AML-193 (cell line): ENCODE measurements at regions not wholly inside any gene's neighbourhood (a gene's known extent, or its start where the extent isn't known, plus 50 kb on each side); places are given as distances from the start of the nearest gene placed in this dataset.
A peak's percentile ranks its signal among the peaks of the same experiment; 100 is the strongest.
"Not testable (repeated sequence)": the region's sequence is repeated elsewhere in the genome, so short reads cannot be mapped to it uniquely, and the experiment has no call there.

Source experiments
- DNase-seq, 2 experiments: peaks; one replicate each; lab custom pipeline; 2025; lab: John Stamatoyannopoulos, UW

GRCh38 chr12:11978726-11979384 lies 91.9 kb upstream of the BCL2L14 start:
- DNase-seq, result no peak

- DNase-seq, result no peak
Observed at GRCh38 chr12:11980115-11980514, 90.6 kb upstream of the BCL2L14 start.

- no peak for DNase-seq
Observed at GRCh38 chr12:11981121-11981733, 89.5 kb upstream of the BCL2L14 start.

- DNase-seq, result no peak
Observed at GRCh38 chr12:11984417-11984816, 86.3 kb upstream of the BCL2L14 start.

- DNase-seq, result no peak
Observed at GRCh38 chr12:11986165-11986564, 84.6 kb upstream of the BCL2L14 start.

- no peak for DNase-seq
Observed at GRCh38 chr12:11987901-11988300, 82.8 kb upstream of the BCL2L14 start.

GRCh38 chr12:11991604-11992003 lies 79.1 kb upstream of the BCL2L14 start:
- DNase-seq, result no peak

- no peak for DNase-seq
Observed at GRCh38 chr12:11992515-11992914, 78.2 kb upstream of the BCL2L14 start.

- DNase-seq, result not testable (repeated sequence)
Observed at GRCh38 chr12:11998307-11998943, 72.3 kb upstream of the BCL2L14 start.

GRCh38 chr12:11998944-11999315 lies 71.8 kb upstream of the BCL2L14 start:
- no peak for DNase-seq

GRCh38 chr12:12003609-12004008 lies 67.1 kb upstream of the BCL2L14 start:
- DNase-seq, result no peak

- DNase-seq, result no peak
Observed at GRCh38 chr12:12004524-12004923, 66.2 kb upstream of the BCL2L14 start.

- DNase-seq, result no peak
Observed at GRCh38 chr12:12007001-12007712, 63.6 kb upstream of the BCL2L14 start.

- no peak for DNase-seq
Observed at GRCh38 chr12:12007713-12008231, 63.0 kb upstream of the BCL2L14 start.

- DNase-seq, result peak; percentile 8 to 12
Observed at GRCh38 chr12:12008232-12008850, 62.4 kb upstream of the BCL2L14 start.

- peak; percentile 59 to 64 for DNase-seq
Observed at GRCh38 chr12:12008931-12009611, 61.7 kb upstream of the BCL2L14 start.

- not testable (repeated sequence) for DNase-seq
Observed at GRCh38 chr12:12009749-12010276, 60.9 kb upstream of the BCL2L14 start.

- DNase-seq, result peak; percentile 96
Observed at GRCh38 chr12:12010277-12011039, 60.3 kb upstream of the BCL2L14 start.

GRCh38 chr12:12011880-12012260 lies 58.9 kb upstream of the BCL2L14 start:
- no peak for DNase-seq

- DNase-seq, result no peak
Observed at GRCh38 chr12:12015073-12015685, 55.6 kb upstream of the BCL2L14 start.
